A549 (cell line): ENCODE measurements at regions not wholly inside any gene's neighbourhood (a gene's known extent, or its start where the extent isn't known, plus 50 kb on each side); places are given as distances from the start of the nearest gene placed in this dataset.

ENCODE experiments used
- CBX2 ChIP-seq: fragments of 200-600 bp; sonication (generic); IDR thresholded peaks from 2 replicates; pipeline ENCODE4 v1.6.1; 2016; ENCODE audit warnings: low read depth, mild to moderate bottlenecking, borderline replicate concordance
- CEBPB ChIP-seq, 2 experiments: fragments of >200 bp in 1 of 2; sonication (Bioruptor Twin) in 1 of 2; formaldehyde crosslinking in 1 of 2; IDR thresholded peaks; 2 replicates each; pipeline ENCODE4 v1.6.1; 2012 to 2016
- CTCF ChIP-seq: fragments of >200 bp; sonication (Bioruptor Twin); formaldehyde crosslinking; IDR thresholded peaks from 3 replicates; pipeline ENCODE4 v1.5.1; 2016
- HMGXB4 ChIP-seq: fragments of 250-450 bp; sonication (Bioruptor Pico); IDR thresholded peaks from 2 replicates; pipeline ENCODE4 v1.5.0; 2021; ENCODE audit warnings: mild to moderate bottlenecking, moderate library complexity, borderline replicate concordance
- JUNB ChIP-seq: fragments of >200 bp; sonication (Bioruptor Twin); formaldehyde crosslinking; IDR thresholded peaks from 2 replicates; pipeline ENCODE4 v1.6.1; 2016
- KDM1A ChIP-seq: fragments of 200-600 bp; sonication (generic); IDR thresholded peaks from 2 replicates; pipeline ENCODE4 v1.6.1; 2016; ENCODE audit warnings: low read depth, mild to moderate bottlenecking
- KDM5A ChIP-seq: fragments of 200-600 bp; sonication (generic); IDR thresholded peaks from 2 replicates; pipeline ENCODE4 v1.6.1; 2016; ENCODE audit warnings: antibody characterized with exemption, mild to moderate bottlenecking
- POLR2A ChIP-seq: IDR thresholded peaks from 2 replicates; pipeline ENCODE4 v1.6.1; 2012; ENCODE audit warnings: mild to moderate bottlenecking, low read length
- RCOR1 ChIP-seq: fragments of 150-350 bp; IDR thresholded peaks from 2 replicates; pipeline ENCODE4 v1.6.1; 2014; ENCODE audit warnings: antibody characterized with exemption, low read length, low read depth

GRCh38 chr15:66928101-66928500 is 137.3 kb upstream of the SMAD3 start:
- no peak for TF ChIP-seq KDM1A
- TF ChIP-seq JUNB = no peak
- TF ChIP-seq CBX2 = no peak
- no peak for TF ChIP-seq CTCF
- TF ChIP-seq HMGXB4 (CRISPR knock-in tag) = no peak
- TF ChIP-seq RCOR1 = no peak
- no peak for TF ChIP-seq POLR2A
- TF ChIP-seq CEBPB (IDR thresholded peaks at IDR 0.05) = no peak
- no peak for TF ChIP-seq KDM5A
